Right lung (tissue), 2 donors: ENCODE measurements at regions not wholly inside any gene's neighbourhood (a gene's known extent, or its start where the extent isn't known, plus 50 kb on each side); places are given as distances from the start of the nearest gene placed in this dataset.
"Not testable (repeated sequence)": the region's sequence is repeated elsewhere in the genome, so short reads cannot be mapped to it uniquely, and the experiment has no call there.

Experiments
- DNase-seq, 2 donors: peaks; one replicate each; pipeline ENCODE4 v3.0.0-alpha.2; 2013

DNA sequence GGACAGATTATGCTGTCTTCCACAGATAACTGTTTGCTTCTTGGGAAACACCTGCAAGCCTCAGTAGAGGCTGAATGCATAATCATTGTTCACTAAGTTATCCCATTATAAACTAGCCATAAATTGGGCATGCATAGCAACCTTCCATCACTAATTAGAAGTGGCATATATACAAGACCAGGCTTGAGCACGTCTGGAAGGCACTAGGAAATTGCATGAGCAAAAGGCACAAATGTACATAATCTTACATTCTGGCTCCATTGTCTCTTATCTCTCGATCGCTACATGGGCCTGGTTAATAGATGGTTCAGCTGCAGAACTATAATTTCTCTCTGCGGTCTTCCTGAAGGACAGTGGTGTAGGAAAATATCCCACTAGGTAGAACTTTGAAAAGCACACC is 679.2 kb downstream of the RPL10L start:
- DNase-seq = no peak

DNA sequence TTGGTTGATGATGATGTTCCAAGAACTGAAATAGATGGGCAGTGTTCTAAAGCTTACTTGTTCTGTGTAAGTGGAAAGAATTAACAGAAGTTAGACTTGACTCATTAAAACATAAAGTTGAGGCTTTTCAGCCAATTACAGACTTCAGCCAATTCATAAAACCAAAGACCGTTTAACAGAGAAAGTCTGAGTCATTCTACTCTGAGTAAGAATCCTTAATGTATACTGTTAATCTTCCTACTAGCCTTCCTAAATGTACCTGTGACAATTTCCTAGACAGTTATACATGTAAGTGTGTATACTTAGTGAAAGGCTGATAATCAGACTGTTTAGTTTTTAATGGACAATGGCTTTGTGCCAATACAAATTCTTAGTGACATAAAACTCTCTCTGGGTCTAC is 681.0 kb downstream of the RPL10L start:
- no peak for DNase-seq

GRCh38 chr14:45968037-45968436 is 683.5 kb downstream of the RPL10L start:
- DNase-seq = no peak

GRCh38 chr14:45949479-45949878 is 696.5 kb upstream of the MIS18BP1 start:
- no peak for DNase-seq

DNA sequence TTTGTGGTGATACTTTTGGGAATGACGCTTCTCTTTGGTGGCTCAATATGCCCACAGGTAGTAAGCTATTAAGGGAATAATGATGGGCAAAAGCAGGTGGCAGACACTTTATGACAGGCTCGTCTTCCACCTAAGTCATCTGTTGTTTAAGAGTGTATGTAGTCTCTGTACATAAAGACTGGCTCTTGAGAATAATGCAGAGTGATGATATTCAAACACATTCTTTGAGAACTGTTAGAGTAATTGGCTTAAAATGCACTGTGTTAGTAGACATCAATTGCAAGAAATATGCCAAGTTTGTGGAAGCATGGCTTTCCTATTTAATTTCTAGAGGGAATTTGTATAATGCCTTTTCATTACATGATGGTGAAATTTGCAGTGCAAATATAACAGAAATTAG is 694.8 kb upstream of the MIS18BP1 start:
- DNase-seq = no peak

- DNase-seq = no peak
Measured at GRCh38 chr14:45946251-45946650, 693.2 kb upstream of the MIS18BP1 start.

DNA sequence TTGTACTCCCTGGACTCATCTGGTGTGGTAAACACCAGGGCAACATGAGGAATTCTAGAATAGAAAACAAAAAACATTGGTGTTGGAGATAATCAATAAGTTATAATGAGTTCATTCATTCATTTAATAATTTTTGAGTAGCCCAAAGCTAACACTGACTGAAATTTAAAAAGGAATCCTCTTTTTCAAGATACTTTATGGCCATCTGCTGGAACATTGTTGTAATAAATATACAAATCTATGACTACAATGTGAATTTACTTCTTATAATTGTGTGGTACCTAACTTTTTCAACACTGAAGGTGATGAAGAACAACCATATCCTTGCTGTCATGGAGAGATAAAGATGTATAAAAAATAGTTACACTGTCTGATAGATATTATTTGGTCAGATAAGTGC is 687.3 kb upstream of the MIS18BP1 start:
- no peak for DNase-seq

GRCh38 chr14:45939572-45939971 is 686.6 kb upstream of the MIS18BP1 start:
- no peak for DNase-seq

DNA sequence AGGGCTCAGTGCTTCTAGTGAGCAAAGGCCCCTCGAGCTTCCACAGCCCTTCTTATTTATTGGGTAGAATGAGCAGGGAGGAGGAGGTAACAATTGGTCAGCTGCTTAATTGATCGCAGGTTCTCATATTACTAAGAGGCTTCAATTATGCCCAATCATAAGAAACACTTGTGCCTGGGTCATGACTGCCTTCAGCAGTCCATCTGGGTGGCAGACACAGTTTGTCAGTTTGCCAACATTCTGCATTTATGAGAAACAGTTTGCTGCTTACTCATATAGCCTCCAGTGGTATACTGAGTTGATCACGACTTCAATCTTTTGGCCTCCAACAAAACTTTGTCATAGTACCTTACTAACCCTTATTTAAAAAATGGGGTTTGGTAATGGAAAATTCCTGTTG is 667.0 kb upstream of the MIS18BP1 start:
- DNase-seq = not testable (repeated sequence)

DNA sequence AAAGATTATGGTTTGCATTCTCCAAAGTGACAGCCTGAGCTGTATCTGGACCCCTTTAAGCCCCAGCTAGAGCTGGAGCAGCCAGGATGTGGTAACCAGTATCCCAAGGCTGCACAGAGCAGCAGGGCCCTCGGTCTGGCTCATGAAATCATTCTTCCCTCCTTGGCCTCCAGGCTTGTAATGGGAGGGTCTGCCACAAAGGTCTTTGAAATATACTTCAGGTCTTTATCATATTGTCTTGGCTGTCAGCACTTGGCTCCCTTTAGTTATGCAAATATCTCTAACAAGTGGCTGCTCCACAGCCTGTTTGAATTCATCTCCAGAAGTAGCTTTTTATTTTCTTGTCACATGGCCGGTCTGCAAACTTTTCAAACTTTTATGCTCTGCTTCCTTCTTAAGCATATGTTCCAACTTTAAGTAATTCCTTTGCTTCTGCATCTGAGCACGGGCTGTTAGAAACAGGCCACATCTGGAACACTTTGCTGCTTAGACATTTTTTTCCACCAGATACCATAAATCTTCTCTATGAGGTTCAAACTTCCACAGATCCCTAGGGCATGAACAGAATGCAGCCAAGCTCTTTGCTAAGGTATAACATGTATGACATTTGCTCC is 663.4 kb upstream of the MIS18BP1 start:
- DNase-seq = no peak

DNA sequence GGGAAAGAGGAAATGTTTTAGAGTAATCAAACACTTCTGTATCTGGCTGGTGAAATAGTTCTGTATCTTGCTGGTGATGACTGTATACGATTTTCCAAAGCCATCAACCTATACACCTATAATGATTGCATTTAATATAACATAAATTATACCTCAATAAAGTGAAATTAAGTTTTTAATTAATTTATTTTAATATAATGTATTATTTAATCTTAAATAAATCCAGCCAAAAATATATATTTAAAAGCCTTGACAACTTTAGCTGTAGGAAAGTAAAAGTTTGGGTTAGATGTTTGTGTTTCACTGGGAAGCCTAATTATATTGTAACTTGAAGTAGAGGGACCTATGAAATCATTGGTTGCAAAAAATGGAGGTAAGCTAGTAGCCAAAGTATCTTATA is 654.8 kb upstream of the MIS18BP1 start:
- DNase-seq = no peak

DNA sequence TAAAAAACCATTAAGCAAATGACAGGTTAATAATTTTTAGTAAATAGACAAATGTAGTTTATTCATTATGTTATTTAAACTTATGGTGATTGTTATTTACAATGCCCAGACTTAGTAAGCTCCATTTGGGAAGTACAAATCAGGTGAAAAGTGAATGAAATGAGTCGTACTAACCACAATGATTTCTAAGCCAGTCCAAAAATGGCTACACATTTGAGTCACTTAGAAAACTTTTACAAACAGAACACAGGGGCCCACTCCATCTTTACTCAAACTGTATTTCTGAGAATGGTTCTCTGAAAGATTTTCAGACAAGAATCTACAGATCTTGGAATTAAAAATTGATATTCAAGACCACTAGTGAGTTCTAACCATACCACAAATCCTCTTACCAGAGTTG is 653.3 kb upstream of the MIS18BP1 start:
- no peak for DNase-seq

DNA sequence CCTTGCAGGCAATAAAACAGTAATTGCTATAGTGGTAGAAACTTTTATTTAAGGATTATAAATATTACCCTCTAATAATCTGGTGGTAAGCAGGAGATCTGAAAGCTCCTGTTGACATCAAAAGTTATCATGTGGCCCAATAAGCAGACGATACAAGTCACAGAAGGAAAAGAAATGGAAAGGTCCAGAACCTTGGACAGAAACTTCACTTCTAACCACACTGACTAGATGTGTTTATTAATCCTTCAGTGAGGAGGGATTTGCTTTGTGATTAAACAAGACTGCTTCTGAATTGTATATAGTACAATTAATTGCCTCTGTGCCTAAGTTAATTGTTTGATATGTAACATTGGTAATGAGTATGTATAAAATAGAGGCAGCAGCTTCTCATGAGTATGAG is 652.7 kb upstream of the MIS18BP1 start:
- DNase-seq = no peak

DNA sequence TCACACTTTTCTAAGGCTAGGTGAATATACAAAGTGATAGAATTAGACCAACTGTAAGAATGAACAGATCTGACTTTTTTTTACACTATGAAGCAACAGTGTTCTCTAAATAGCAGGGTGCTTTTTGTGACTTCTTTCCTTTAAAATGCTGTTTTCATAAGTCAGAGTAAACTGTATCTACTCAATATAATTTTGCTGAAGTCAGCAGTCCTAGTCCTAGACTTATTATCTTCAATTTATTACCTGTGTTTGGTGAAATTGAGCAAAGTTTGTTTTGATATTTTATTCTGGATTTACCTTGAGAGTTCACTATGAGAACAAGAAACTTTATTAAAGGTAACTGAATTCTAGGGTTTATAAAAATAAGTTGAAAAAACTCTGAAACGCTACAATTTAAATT is 651.3 kb upstream of the MIS18BP1 start:
- no peak for DNase-seq

- no peak for DNase-seq
Measured at GRCh38 chr14:45902241-45902640, 649.2 kb upstream of the MIS18BP1 start.

GRCh38 chr14:45897439-45897838 is 644.4 kb upstream of the MIS18BP1 start:
- DNase-seq = no peak

DNA sequence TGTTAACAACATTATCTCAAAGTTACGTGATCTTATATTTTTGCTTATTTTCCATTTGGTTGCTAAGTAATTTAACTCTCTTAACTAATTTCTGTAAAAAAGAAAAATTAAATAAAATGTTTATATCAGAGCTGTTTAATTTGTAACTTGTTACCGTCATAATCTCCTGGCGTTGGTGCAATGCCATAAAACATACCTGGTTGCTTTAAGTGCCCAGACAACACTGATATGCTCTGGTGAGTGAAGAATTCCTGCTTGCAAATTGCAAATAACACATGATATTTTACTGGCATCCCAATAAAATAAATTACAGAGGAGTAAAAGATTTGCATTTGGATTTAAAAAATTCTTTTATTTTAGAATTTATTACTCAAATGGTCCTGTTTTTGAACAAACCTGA is 640.1 kb upstream of the MIS18BP1 start:
- DNase-seq = no peak

DNA sequence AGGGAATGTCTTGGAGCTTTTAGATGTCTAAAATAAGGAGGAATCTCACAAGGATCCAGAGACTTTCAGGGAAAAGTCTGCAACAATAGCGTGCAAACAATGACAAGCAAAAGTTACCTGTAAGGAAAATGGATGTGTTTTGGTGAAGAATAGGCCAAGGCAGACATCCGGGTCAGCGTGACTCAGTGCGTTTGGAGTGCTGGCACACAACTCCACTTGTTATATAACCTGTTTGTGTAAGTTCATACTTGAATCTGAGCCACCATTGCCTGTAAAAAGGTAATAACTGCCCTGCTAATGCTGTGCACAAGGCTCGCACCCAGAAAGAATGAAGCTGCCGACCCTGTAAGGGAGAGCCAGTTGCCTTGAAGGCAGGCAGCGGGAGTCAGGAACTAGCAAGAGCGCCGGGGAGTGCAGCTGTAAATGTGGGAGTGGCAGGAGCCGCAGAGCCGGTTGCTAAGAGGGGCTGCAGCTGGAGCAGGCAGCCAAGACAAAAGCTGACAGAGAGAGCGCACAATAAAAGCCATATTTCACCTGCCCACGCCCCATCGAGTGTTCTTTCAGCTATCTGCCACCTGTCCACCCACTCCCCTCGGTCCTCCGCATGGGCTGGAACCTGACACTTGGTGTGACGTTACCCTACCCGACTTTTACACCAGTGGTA is 638.5 kb upstream of the MIS18BP1 start:
- peak; percentile 5 to 10 for DNase-seq

DNA sequence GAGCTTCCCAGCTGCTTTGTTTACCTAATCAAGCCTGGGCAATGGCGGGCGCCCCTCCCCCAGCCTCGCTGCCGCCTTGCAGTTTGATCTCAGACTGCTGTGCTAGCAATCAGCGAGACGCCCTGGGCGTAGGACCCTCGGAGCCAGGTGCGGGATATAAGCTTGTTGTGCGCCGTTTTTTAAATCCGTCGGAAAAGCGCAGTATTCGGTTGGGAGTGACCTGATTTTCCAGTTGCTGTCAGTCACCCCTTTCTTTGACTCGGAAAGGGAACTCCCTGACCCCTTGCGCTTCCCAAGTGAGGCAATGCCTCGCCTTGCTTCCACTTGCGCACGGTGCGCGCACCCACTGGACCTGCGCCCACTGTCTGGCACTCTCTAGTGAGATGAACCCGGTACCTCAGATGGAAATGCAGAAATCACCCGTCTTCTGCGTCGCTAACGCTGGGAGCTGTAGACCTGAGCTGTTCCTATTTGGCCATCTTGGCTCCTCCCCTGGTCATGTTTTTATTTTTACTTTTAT is 635.8 kb upstream of the MIS18BP1 start:
- DNase-seq = not testable (repeated sequence)

GRCh38 chr14:45877981-45878380 is 625.0 kb upstream of the MIS18BP1 start:
- DNase-seq = no peak

DNA sequence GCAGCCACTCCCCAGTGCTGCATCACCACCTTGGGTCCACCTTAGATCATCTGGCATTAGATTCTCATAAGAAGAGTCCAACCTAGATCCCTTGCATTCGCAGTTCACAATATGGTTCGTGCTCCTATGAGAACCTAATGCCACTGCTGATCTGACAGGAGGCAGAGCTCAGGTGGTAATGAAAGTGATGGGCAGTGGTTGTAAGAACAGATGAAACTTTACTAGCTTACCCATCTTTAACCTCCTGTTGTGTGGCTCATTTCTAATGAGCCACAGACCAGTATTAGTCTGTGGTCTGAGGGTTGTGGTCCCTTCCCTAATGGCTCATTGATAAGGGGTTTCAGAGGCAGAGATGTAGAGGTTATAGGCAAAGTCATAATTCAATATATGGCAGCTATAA is 615.9 kb upstream of the MIS18BP1 start:
- no peak for DNase-seq

GRCh38 chr14:45868377-45868776 is 615.4 kb upstream of the MIS18BP1 start:
- no peak for DNase-seq

GRCh38 chr14:45867046-45867894 is 614.3 kb upstream of the MIS18BP1 start:
- DNase-seq = no peak
